Keratinocyte (primary cell): ENCODE measurements at regions not wholly inside any gene's neighbourhood (a gene's known extent, or its start where the extent isn't known, plus 50 kb on each side); places are given as distances from the start of the nearest gene placed in this dataset.

ENCODE experiments used
- DNase-seq: peaks from one replicate; pipeline ENCODE4 v3.0.0-alpha.2; 2011; ENCODE audit warnings: low read depth, missing footprints, low spot score
- FAIRE-seq: peaks from 2 replicates; lab custom pipeline; 2011; peaks lifted over from hg19 to GRCh38; lab: Jason Lieb, UNC
- H2AFZ ChIP-seq: 2 replicates; pipeline ENCODE4 v1.6.0; 2012; ENCODE audit warnings: low read length, control low read depth, inconsistent platforms; ENCODE audit not compliant: control insufficient read depth
- H3K27ac ChIP-seq: 2 replicates; pipeline ENCODE4 v1.5.1; 2011; ENCODE audit warnings: low read length; ENCODE audit not compliant: control insufficient read depth, insufficient read depth
- H3K27me3 ChIP-seq: 3 replicates; pipeline ENCODE4 v1.6.0; 2011; ENCODE audit warnings: low read length; ENCODE audit not compliant: control insufficient read depth, insufficient read depth; ENCODE audit errors: extremely low read depth
- H3K36me3 ChIP-seq, 2 experiments: 2 replicates in 1 of 2; 3 replicates in 1 of 2; pipeline ENCODE4 v1.5.1; 2011; ENCODE audit warnings: low read length in 2 of 2, mild to moderate bottlenecking in 1 of 2; ENCODE audit not compliant: control insufficient read depth in 2 of 2, insufficient read depth in 2 of 2; ENCODE audit errors: extremely low read depth in 1 of 2
- H3K4me1 ChIP-seq: 3 replicates; pipeline ENCODE4 v1.5.1; 2011; ENCODE audit warnings: low read length; ENCODE audit not compliant: control insufficient read depth, insufficient read depth; ENCODE audit errors: extremely low read depth
- H3K4me2 ChIP-seq: 3 replicates; pipeline ENCODE4 v1.6.0; 2011; ENCODE audit warnings: low read depth, low read length; ENCODE audit not compliant: control insufficient read depth, insufficient read depth; ENCODE audit errors: extremely low read depth
- H3K4me3 ChIP-seq, 3 experiments: fragments of 200-600 bp in 1 of 3; sonication (generic) in 1 of 3; 2 replicates in 2 of 3; 3 replicates in 1 of 3; pipeline ENCODE4 v1.5.1; 2011 to 2016; ENCODE audit warnings: low read length in 3 of 3, mild to moderate bottlenecking in 3 of 3, control low read depth in 2 of 3, inconsistent platforms in 1 of 3, low read depth in 1 of 3, mixed read lengths in 1 of 3, mixed run types in 1 of 3, moderate library complexity in 1 of 3; ENCODE audit not compliant: control insufficient read depth in 2 of 3, insufficient read depth in 2 of 3; ENCODE audit errors: extremely low read depth in 1 of 3
- H3K79me2 ChIP-seq: 2 replicates; pipeline ENCODE4 v1.6.0; 2012; ENCODE audit warnings: low read length; ENCODE audit not compliant: control insufficient read depth, insufficient read depth
- H3K9ac ChIP-seq: 3 replicates; pipeline ENCODE4 v1.6.0; 2011; ENCODE audit warnings: low read length; ENCODE audit not compliant: control insufficient read depth, insufficient read depth; ENCODE audit errors: extremely low read depth
- H3K9me1 ChIP-seq: 3 replicates; pipeline ENCODE4 v1.6.0; 2011; ENCODE audit warnings: low read length; ENCODE audit not compliant: control insufficient read depth, insufficient read depth; ENCODE audit errors: extremely low read depth
- H3K9me3 ChIP-seq: 2 replicates; pipeline ENCODE4 v1.5.1; 2012; ENCODE audit warnings: low read depth, low read length; ENCODE audit not compliant: control insufficient read depth
- H4K20me1 ChIP-seq: 3 replicates; pipeline ENCODE4 v1.6.0; 2011; ENCODE audit warnings: low read length; ENCODE audit not compliant: control insufficient read depth, insufficient read depth; ENCODE audit errors: extremely low read depth
- CTCF ChIP-seq, 3 experiments: IDR thresholded peaks in 1 of 3; conservative IDR thresholded peaks in 1 of 3; optimal IDR thresholded peaks in 1 of 3; 2 replicates in 2 of 3; 3 replicates in 1 of 3; pipeline versions ENCODE3 to v1.5.1; 2011; ENCODE audit warnings: low read length in 3 of 3, mild to moderate bottlenecking in 3 of 3, moderate library complexity in 2 of 3, control low read depth in 1 of 3, inconsistent platforms in 1 of 3; ENCODE audit not compliant: insufficient read depth in 2 of 3; ENCODE audit errors: extremely low read depth in 1 of 3
- EZH2 ChIP-seq: IDR thresholded peaks from one replicate; pipeline ENCODE4 v1.6.1; 2012; ENCODE audit warnings: inconsistent platforms, mild to moderate bottlenecking, low read length, moderate library complexity
- dilution Hi-C: fragments of 300-500 bp; cut with MboI; formaldehyde crosslinking; loops from one replicate; pipeline ENCODE4 v1.7.0; 2020; ENCODE audit warnings: low sequenced_read_pairs; ENCODE audit not compliant: extremely low pct_ligation_motif_present

DNA sequence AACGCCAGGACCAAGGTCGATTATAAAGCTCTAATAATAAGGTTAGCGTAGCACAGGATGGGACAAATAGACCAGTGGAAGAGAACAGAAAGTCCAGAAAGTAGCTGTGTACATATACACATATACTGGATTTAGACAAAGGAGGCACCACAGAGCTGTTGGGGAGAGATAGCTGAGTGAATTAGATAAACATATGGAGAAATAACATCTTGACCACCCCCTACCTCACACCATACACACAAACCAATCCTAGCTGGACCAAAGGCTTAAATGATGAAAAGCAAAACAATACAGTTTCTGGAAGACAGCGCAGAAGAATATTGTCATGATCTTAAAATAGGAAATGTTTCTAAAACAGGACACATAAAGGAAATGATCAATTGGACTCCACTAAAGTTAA is 112.9 kb downstream of the PXDC1 start:
- no peak for FAIRE-seq
- no peaks in the 10 kb centered on the region for H3K79me2 ChIP-seq
- dilution Hi-C loops: no loop called here

GRCh38 chr6:3636060-3636459 is 115.5 kb downstream of the PXDC1 start:
- Histone ChIP-seq H3K4me1 (no peaks in the 10 kb centered on the region), H3K27me3 (no peaks in the 10 kb centered on the region), H3K9me3 (no peaks in the 10 kb centered on the region), H3K9me1 (no peaks in the 10 kb centered on the region), H3K9ac (no peak overlapping the region), H3K79me2 (no peaks in the 10 kb centered on the region), H3K27ac (no peak overlapping the region), H4K20me1 (no peaks in the 10 kb centered on the region), H2AFZ (no peak overlapping the region), H3K4me2 (no peak overlapping the region), H3K4me3 (no peak overlapping the region), H3K36me3 (no peaks in the 10 kb centered on the region)
- DNase-seq: no peak
- dilution Hi-C loops: no loop called here
- no peak for TF ChIP-seq EZH2
- TF ChIP-seq CTCF (optimal IDR thresholded peaks at IDR 0.05 in 1 of 3, IDR thresholded peaks at IDR 0.05 in 1 of 3, conservative IDR thresholded peaks at IDR 0.05 in 1 of 3; ENCODE audit: extremely low read depth in 1 of 3, insufficient read depth in 2 of 3, low read length in 3 of 3): no peak
- FAIRE-seq: no peak

More for the DNA sequence above, 112.9 kb downstream of the PXDC1 start:
- Histone ChIP-seq H3K9me3 (no peaks in the 10 kb centered on the region), H3K4me2 (no peak overlapping the region), H3K4me3 (no peak overlapping the region), H3K27me3 (no peaks in the 10 kb centered on the region), H3K9ac (no peak overlapping the region), H4K20me1 (no peaks in the 10 kb centered on the region), H3K27ac (no peak overlapping the region), H3K9me1 (no peaks in the 10 kb centered on the region), H2AFZ (no peak overlapping the region), H3K4me1 (no peaks in the 10 kb centered on the region), H3K36me3 (no peaks in the 10 kb centered on the region)
- no peak for DNase-seq
- no peak for TF ChIP-seq EZH2

GRCh38 chr6:3635482-3635881 is 116.0 kb downstream of the PXDC1 start:
- no peak for FAIRE-seq
- no peak overlapping the region for H2AFZ ChIP-seq

More at GRCh38 chr6:3635482-3635881, 116.0 kb downstream of the PXDC1 start:
- DNase-seq: no peak
- no peak overlapping the region for H3K27ac ChIP-seq
- no peaks in the 10 kb centered on the region for H3K79me2 ChIP-seq
- H4K20me1 ChIP-seq: no peaks in the 10 kb centered on the region
- H3K9me3 ChIP-seq: no peaks in the 10 kb centered on the region
- no peaks in the 10 kb centered on the region for H3K9me1 ChIP-seq
- TF ChIP-seq EZH2 (no peak), CTCF (optimal IDR thresholded peaks at IDR 0.05 in 1 of 3, IDR thresholded peaks at IDR 0.05 in 1 of 3, conservative IDR thresholded peaks at IDR 0.05 in 1 of 3; ENCODE audit: extremely low read depth in 1 of 3, insufficient read depth in 2 of 3, low read length in 3 of 3) (no peak)
- no peak overlapping the region for H3K9ac ChIP-seq
- no peak overlapping the region for H3K4me3 ChIP-seq
- no peaks in the 10 kb centered on the region for H3K36me3 ChIP-seq
- H3K27me3 ChIP-seq: no peaks in the 10 kb centered on the region
- H3K4me1 ChIP-seq: no peaks in the 10 kb centered on the region
- dilution Hi-C loops: no loop called here
- H3K4me2 ChIP-seq: no peak overlapping the region
